ENCODE measurements at regions not wholly inside any gene's neighbourhood (a gene's known extent, or its start where the extent isn't known, plus 50 kb on each side); places are given as distances from the start of the nearest gene placed in this dataset.

DNA sequence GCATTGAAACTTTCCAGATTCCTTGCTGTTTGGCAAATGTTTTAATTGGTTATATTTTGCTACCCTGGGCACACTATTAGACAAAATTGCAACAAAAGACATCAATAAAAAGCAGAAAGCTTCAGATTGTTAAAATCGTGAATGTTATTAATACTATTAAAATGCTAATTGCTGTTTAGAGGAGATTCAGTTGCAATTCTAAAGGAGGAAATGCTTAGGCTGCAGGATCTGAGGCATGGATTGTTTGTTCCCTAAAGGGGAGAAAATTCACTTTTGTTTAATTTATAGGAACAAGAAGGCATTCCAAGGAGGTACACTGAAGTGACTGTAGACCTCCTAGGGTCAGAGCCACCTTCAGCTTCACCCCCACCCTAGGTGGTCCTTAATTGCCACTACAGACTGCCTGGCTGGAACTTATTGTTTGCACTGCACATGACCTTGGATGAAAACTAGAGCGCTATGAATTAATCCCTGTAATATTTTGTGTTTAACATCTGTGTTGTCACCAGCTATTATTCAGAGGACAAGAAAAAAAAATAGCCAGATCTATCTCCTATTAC is 1266.9 kb upstream of the ADGRL2 start:
- H3K27me3 ChIP-seq (ENCODE audit: control insufficient read depth in 4 of 4, insufficient read depth in 4 of 4, low read length in 3 of 4): no peaks in the 10 kb centered on the region
- 38% methylated on average over 2 of the region's 2 CpGs for WGBS
- no peak for DNase-seq (ENCODE audit: low spot score)
- H3K9me3 ChIP-seq (ENCODE audit: control insufficient read depth in 4 of 4, low read length in 3 of 4): no peaks in the 10 kb centered on the region
- H3K27ac ChIP-seq (ENCODE audit: low read depth in 1 of 2, low read length in 2 of 2): no peak overlapping the region
- TF ChIP-seq SP1 (IDR thresholded peaks at IDR 0.05) (no peak), EGR1 (IDR thresholded peaks at IDR 0.05; ENCODE audit: low read depth in 2 of 2) (no peak), RXRA (IDR thresholded peaks at IDR 0.05) (no peak), HNF4G (IDR thresholded peaks at IDR 0.05) (no peak), GABPA (IDR thresholded peaks at IDR 0.05 in 1 of 2, conservative IDR thresholded peaks at IDR 0.05 in 1 of 2) (no peak), FOXA2 (IDR thresholded peaks at IDR 0.05) (no peak), TAF1 (conservative IDR thresholded peaks at IDR 0.05) (no peak), YY1 (IDR thresholded peaks at IDR 0.05) (no peak), JUND (IDR thresholded peaks at IDR 0.05) (no peak), NR2F2 (IDR thresholded peaks at IDR 0.05) (no peak), HNF4A (conservative IDR thresholded peaks at IDR 0.05) (no peak)
- TF ChIP-seq, protein P1, sequence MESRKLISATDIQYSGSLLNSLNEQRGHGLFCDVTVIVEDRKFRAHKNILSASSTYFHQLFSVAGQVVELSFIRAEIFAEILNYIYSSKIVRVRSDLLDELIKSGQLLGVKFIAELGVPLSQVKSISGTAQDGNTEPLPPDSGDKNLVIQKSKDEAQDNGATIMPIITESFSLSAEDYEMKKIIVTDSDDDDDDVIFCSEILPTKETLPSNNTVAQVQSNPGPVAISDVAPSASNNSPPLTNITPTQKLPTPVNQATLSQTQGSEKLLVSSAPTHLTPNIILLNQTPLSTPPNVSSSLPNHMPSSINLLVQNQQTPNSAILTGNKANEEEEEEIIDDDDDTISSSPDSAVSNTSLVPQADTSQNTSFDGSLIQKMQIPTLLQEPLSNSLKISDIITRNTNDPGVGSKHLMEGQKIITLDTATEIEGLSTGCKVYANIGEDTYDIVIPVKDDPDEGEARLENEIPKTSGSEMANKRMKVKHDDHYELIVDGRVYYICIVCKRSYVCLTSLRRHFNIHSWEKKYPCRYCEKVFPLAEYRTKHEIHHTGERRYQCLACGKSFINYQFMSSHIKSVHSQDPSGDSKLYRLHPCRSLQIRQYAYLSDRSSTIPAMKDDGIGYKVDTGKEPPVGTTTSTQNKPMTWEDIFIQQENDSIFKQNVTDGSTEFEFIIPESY (IDR thresholded peaks at IDR 0.05): no peak
- TF ChIP-seq, protein P2, sequence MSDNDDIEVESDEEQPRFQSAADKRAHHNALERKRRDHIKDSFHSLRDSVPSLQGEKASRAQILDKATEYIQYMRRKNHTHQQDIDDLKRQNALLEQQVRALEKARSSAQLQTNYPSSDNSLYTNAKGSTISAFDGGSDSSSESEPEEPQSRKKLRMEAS (IDR thresholded peaks at IDR 0.05): no peak
- TF ChIP-seq, protein P3, sequence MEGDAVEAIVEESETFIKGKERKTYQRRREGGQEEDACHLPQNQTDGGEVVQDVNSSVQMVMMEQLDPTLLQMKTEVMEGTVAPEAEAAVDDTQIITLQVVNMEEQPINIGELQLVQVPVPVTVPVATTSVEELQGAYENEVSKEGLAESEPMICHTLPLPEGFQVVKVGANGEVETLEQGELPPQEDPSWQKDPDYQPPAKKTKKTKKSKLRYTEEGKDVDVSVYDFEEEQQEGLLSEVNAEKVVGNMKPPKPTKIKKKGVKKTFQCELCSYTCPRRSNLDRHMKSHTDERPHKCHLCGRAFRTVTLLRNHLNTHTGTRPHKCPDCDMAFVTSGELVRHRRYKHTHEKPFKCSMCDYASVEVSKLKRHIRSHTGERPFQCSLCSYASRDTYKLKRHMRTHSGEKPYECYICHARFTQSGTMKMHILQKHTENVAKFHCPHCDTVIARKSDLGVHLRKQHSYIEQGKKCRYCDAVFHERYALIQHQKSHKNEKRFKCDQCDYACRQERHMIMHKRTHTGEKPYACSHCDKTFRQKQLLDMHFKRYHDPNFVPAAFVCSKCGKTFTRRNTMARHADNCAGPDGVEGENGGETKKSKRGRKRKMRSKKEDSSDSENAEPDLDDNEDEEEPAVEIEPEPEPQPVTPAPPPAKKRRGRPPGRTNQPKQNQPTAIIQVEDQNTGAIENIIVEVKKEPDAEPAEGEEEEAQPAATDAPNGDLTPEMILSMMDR (IDR thresholded peaks at IDR 0.05; ENCODE audit: low read depth, low read length, missing input control): no peak
- TF ChIP-seq, protein P4, sequence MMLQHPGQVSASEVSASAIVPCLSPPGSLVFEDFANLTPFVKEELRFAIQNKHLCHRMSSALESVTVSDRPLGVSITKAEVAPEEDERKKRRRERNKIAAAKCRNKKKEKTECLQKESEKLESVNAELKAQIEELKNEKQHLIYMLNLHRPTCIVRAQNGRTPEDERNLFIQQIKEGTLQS (IDR thresholded peaks at IDR 0.05): no peak
- TF ChIP-seq, protein P5, sequence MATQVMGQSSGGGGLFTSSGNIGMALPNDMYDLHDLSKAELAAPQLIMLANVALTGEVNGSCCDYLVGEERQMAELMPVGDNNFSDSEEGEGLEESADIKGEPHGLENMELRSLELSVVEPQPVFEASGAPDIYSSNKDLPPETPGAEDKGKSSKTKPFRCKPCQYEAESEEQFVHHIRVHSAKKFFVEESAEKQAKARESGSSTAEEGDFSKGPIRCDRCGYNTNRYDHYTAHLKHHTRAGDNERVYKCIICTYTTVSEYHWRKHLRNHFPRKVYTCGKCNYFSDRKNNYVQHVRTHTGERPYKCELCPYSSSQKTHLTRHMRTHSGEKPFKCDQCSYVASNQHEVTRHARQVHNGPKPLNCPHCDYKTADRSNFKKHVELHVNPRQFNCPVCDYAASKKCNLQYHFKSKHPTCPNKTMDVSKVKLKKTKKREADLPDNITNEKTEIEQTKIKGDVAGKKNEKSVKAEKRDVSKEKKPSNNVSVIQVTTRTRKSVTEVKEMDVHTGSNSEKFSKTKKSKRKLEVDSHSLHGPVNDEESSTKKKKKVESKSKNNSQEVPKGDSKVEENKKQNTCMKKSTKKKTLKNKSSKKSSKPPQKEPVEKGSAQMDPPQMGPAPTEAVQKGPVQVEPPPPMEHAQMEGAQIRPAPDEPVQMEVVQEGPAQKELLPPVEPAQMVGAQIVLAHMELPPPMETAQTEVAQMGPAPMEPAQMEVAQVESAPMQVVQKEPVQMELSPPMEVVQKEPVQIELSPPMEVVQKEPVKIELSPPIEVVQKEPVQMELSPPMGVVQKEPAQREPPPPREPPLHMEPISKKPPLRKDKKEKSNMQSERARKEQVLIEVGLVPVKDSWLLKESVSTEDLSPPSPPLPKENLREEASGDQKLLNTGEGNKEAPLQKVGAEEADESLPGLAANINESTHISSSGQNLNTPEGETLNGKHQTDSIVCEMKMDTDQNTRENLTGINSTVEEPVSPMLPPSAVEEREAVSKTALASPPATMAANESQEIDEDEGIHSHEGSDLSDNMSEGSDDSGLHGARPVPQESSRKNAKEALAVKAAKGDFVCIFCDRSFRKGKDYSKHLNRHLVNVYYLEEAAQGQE (IDR thresholded peaks at IDR 0.05): no peak
- no peaks in the 10 kb centered on the region for H3K4me1 ChIP-seq (ENCODE audit: control insufficient read depth in 4 of 4, insufficient read depth in 4 of 4, low read length in 3 of 4)
- no peak overlapping the region for H3K9ac ChIP-seq (ENCODE audit: low read depth in 1 of 2, low read length in 2 of 2)
- no peak overlapping the region for H3K4me3 ChIP-seq (ENCODE audit: low read depth in 1 of 3, low read length in 3 of 3)
- H3K36me3 ChIP-seq (ENCODE audit: control insufficient read depth in 4 of 4, insufficient read depth in 3 of 4, low read depth in 1 of 4, low read length in 3 of 4): no peaks in the 10 kb centered on the region

DNA sequence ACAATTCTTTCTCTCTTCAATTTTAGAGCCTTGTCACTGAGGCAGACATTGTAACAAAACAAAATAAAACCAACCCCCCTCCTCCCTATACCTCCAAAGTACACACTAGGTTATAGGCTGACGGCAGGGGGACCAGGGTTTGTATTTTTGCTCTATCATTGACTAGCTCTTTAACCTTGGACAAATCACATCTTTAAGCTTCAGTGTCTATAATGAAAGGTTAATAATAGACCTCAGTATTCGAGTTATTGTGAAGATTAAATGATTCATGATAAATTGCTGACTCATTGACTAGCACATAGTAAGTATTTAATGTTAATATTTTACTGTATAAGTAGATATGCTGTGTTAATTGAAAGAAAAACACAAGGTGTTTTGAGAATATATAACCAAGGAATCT is 1267.6 kb upstream of the ADGRL2 start:
- Histone ChIP-seq H3K9me3 (ENCODE audit: control insufficient read depth in 4 of 4, low read length in 3 of 4) (no peaks in the 10 kb centered on the region), H3K27ac (ENCODE audit: low read depth in 1 of 2, low read length in 2 of 2) (no peak overlapping the region), H3K9ac (ENCODE audit: low read depth in 1 of 2, low read length in 2 of 2) (no peak overlapping the region), H3K4me3 (ENCODE audit: low read depth in 1 of 3, low read length in 3 of 3) (no peak overlapping the region), H3K4me1 (ENCODE audit: control insufficient read depth in 4 of 4, insufficient read depth in 4 of 4, low read length in 3 of 4) (no peaks in the 10 kb centered on the region), H3K36me3 (ENCODE audit: control insufficient read depth in 4 of 4, insufficient read depth in 3 of 4, low read depth in 1 of 4, low read length in 3 of 4) (no peaks in the 10 kb centered on the region), H3K27me3 (ENCODE audit: control insufficient read depth in 4 of 4, insufficient read depth in 4 of 4, low read length in 3 of 4) (no peaks in the 10 kb centered on the region)
- TF ChIP-seq RXRA (IDR thresholded peaks at IDR 0.05): no peak
- TF ChIP-seq, protein P4 (IDR thresholded peaks at IDR 0.05): no peak
- TF ChIP-seq GABPA (IDR thresholded peaks at IDR 0.05 in 1 of 2, conservative IDR thresholded peaks at IDR 0.05 in 1 of 2): no peak
- TF ChIP-seq, protein P1 (IDR thresholded peaks at IDR 0.05): no peak
- no peak for TF ChIP-seq TAF1 (conservative IDR thresholded peaks at IDR 0.05)
- TF ChIP-seq, protein P3 (IDR thresholded peaks at IDR 0.05; ENCODE audit: low read depth, low read length, missing input control): no peak
- no peak for TF ChIP-seq HNF4A (conservative IDR thresholded peaks at IDR 0.05)
- no peak for TF ChIP-seq HNF4G (IDR thresholded peaks at IDR 0.05)
- no peak for TF ChIP-seq FOXA2 (IDR thresholded peaks at IDR 0.05)
- TF ChIP-seq, protein P2 (IDR thresholded peaks at IDR 0.05): no peak
- no peak for TF ChIP-seq NR2F2 (IDR thresholded peaks at IDR 0.05)
- TF ChIP-seq RAD21 (IDR thresholded peaks at IDR 0.05): no peak
- WGBS: 67% methylated on average over 2 of the region's 2 CpGs
- DNase-seq (ENCODE audit: low spot score): no peak

All from liver (tissue), 8 donors.